Thymus (tissue), 11 donors: ENCODE measurements at regions not wholly inside any gene's neighbourhood (a gene's known extent, or its start where the extent isn't known, plus 50 kb on each side); places are given as distances from the start of the nearest gene placed in this dataset.

ENCODE experiments used
- DNase-seq, 9 donors: peaks; one replicate each; pipeline ENCODE4 v3.0.0-alpha.2; 2013; ENCODE audit warnings: low spot score in 9 of 9, low read depth in 6 of 9, missing footprints in 1 of 9
- H3K27ac ChIP-seq, 2 donors: one replicate each; pipeline ENCODE4 v1.5.1; 2013; ENCODE audit warnings: control low read depth in 1 of 2, low read depth in 1 of 2, low read length in 1 of 2, mild to moderate bottlenecking in 1 of 2, moderate library complexity in 1 of 2
- H3K27me3 ChIP-seq, 2 donors: one replicate each; pipeline ENCODE4 v1.5.1; 2013; ENCODE audit warnings: low read length in 1 of 2; ENCODE audit not compliant: control insufficient read depth in 2 of 2, insufficient read depth in 1 of 2
- H3K36me3 ChIP-seq, 2 donors: one replicate each; pipeline ENCODE4 v1.5.1; 2013; ENCODE audit warnings: low read length in 1 of 2, mild to moderate bottlenecking in 1 of 2, moderate library complexity in 1 of 2; ENCODE audit not compliant: control insufficient read depth in 2 of 2, insufficient read depth in 2 of 2
- H3K4me1 ChIP-seq, 2 donors: one replicate each; pipeline ENCODE4 v1.5.1; 2013; ENCODE audit warnings: low read length in 2 of 2; ENCODE audit not compliant: control insufficient read depth in 2 of 2, insufficient read depth in 2 of 2
- H3K4me3 ChIP-seq, 2 donors: one replicate each; pipeline ENCODE4 v1.5.1; 2013; ENCODE audit warnings: low read length in 2 of 2, control low read depth in 1 of 2, mild to moderate bottlenecking in 1 of 2
- H3K9me3 ChIP-seq, 2 donors: one replicate each; pipeline ENCODE4 v1.5.1; 2013; ENCODE audit warnings: low read length in 1 of 2, mild to moderate bottlenecking in 1 of 2; ENCODE audit not compliant: control insufficient read depth in 2 of 2, insufficient read depth in 1 of 2
- WGBS: extraction: QIAGEN DNeasy Blood & Tissue Kit; methylation state at CpG from one replicate; pipeline ENCODE4 v1.1.7; 2013; 5-methylcytosine and 5-hydroxymethylcytosine counted together
- donor health status: healthy.

- no peaks in the 10 kb centered on the region for H3K9me3 ChIP-seq
- peak in 1 of 9 donors; percentile 5 for DNase-seq
- H3K4me1 ChIP-seq = no peaks in the 10 kb centered on the region
- no peaks in the 10 kb centered on the region for H3K36me3 ChIP-seq
- WGBS = 93% methylated on average over 5 of the region's 5 CpGs
- no peak overlapping the region for H3K4me3 ChIP-seq
- no peaks in the 10 kb centered on the region for H3K27me3 ChIP-seq
- H3K27ac ChIP-seq = peak overlapping the region in 1 of 2 donors; percentile 33
These were observed 75.2 kb upstream of the INHBA start for GRCh38 chr7:41777894-41778596.

GRCh38 chr7:41774966-41775365 lies 72.1 kb upstream of the INHBA start:
- 98% methylated on average over 11 of the region's 11 CpGs for WGBS
- DNase-seq = no peak
- Histone ChIP-seq H3K4me1 (no peaks in the 10 kb centered on the region), H3K36me3 (no peaks in the 10 kb centered on the region), H3K27me3 (no peaks in the 10 kb centered on the region), H3K27ac (no peak overlapping the region), H3K9me3 (no peaks in the 10 kb centered on the region), H3K4me3 (no peak overlapping the region)

- H3K9me3 ChIP-seq = no peaks in the 10 kb centered on the region
- H3K4me1 ChIP-seq = no peaks in the 10 kb centered on the region
- H3K27ac ChIP-seq = no peak overlapping the region
- 86% methylated on average over 4 of the region's 4 CpGs for WGBS
- no peaks in the 10 kb centered on the region for H3K27me3 ChIP-seq
- DNase-seq = no peak
- no peak overlapping the region for H3K4me3 ChIP-seq
- H3K36me3 ChIP-seq = no peaks in the 10 kb centered on the region
These were observed 70.9 kb upstream of the INHBA start for GRCh38 chr7:41773756-41774155.

- no peaks in the 10 kb centered on the region for H3K36me3 ChIP-seq
- 77% methylated on average over 6 of the region's 6 CpGs for WGBS
- no peak for DNase-seq
- no peaks in the 10 kb centered on the region for H3K9me3 ChIP-seq
- H3K27me3 ChIP-seq = no peaks in the 10 kb centered on the region
- H3K27ac ChIP-seq = no peak overlapping the region
- H3K4me3 ChIP-seq = no peak overlapping the region
- H3K4me1 ChIP-seq = no peaks in the 10 kb centered on the region
These were observed 68.8 kb upstream of the INHBA start for GRCh38 chr7:41771717-41772116.

- H3K4me1 ChIP-seq = no peaks in the 10 kb centered on the region
- no peak for DNase-seq
- H3K4me3 ChIP-seq = no peak overlapping the region
- H3K27me3 ChIP-seq = no peaks in the 10 kb centered on the region
- H3K36me3 ChIP-seq = no peaks in the 10 kb centered on the region
- H3K27ac ChIP-seq = no peak overlapping the region
- H3K9me3 ChIP-seq = no peaks in the 10 kb centered on the region
- WGBS = 94% methylated on average over 4 of the region's 4 CpGs
These were observed 66.3 kb upstream of the INHBA start for GRCh38 chr7:41769162-41769561.

GRCh38 chr7:41763626-41764025 lies 60.7 kb upstream of the INHBA start:
- Histone ChIP-seq H3K36me3 (no peaks in the 10 kb centered on the region), H3K9me3 (no peaks in the 10 kb centered on the region), H3K27me3 (no peaks in the 10 kb centered on the region), H3K4me3 (no peak overlapping the region), H3K4me1 (no peaks in the 10 kb centered on the region), H3K27ac (no peak overlapping the region)
- no peak for DNase-seq
- 98% methylated on average over 4 of the region's 4 CpGs for WGBS

- Histone ChIP-seq H3K4me3 (no peak overlapping the region), H3K27me3 (no peaks in the 10 kb centered on the region), H3K4me1 (no peaks in the 10 kb centered on the region), H3K27ac (no peak overlapping the region), H3K9me3 (no peaks in the 10 kb centered on the region), H3K36me3 (no peaks in the 10 kb centered on the region)
- DNase-seq = no peak
These were observed 59.8 kb upstream of the INHBA start for GRCh38 chr7:41762641-41763040.

- H3K4me1 ChIP-seq = no peaks in the 10 kb centered on the region
- 97% methylated on average over 1 of the region's 1 CpG for WGBS
These were observed 57.4 kb upstream of the INHBA start for GRCh38 chr7:41760293-41760692.

GRCh38 chr7:41758321-41758720 lies 55.4 kb upstream of the INHBA start:
- no peaks in the 10 kb centered on the region for H3K36me3 ChIP-seq
- H3K27me3 ChIP-seq = no peaks in the 10 kb centered on the region
- DNase-seq = no peak
- H3K4me1 ChIP-seq = no peaks in the 10 kb centered on the region
- H3K27ac ChIP-seq = no peak overlapping the region
- H3K4me3 ChIP-seq = no peak overlapping the region
- WGBS = 62% methylated on average over 3 of the region's 3 CpGs
- H3K9me3 ChIP-seq = no peaks in the 10 kb centered on the region

More at GRCh38 chr7:41760293-41760692, 57.4 kb upstream of the INHBA start:
- no peak overlapping the region for H3K4me3 ChIP-seq
- H3K36me3 ChIP-seq = no peaks in the 10 kb centered on the region
- no peak overlapping the region for H3K27ac ChIP-seq
- H3K9me3 ChIP-seq = no peaks in the 10 kb centered on the region
- no peak for DNase-seq
- no peaks in the 10 kb centered on the region for H3K27me3 ChIP-seq
